Activated B cell treated with CpG ODN at 0.5 μM for 24 hours (primary cell): ENCODE measurements at regions not wholly inside any gene's neighbourhood (a gene's known extent, or its start where the extent isn't known, plus 50 kb on each side); places are given as distances from the start of the nearest gene placed in this dataset.

Source experiments
- ATAC-seq: fragments of 200-7000 bp; cut with Tn5 transposase; one replicate; pipeline ENCODE4 v1.10.0; 2021; ENCODE audit warnings: low read depth, mild to moderate bottlenecking, moderate library complexity
- CTCF ChIA-PET: fragments of 350-600 bp; sonication (Branson Sonifier 250); formaldehyde crosslinking; loops from one replicate; lab custom pipeline; 2021; ENCODE audit warnings: antibody characterized with exemption; lab: Charles Lee
- POLR2A ChIA-PET: fragments of 350-600 bp; sonication (Branson Sonifier 250); formaldehyde crosslinking; loops from one replicate; lab custom pipeline; 2021; ENCODE audit warnings: antibody characterized with exemption; lab: Charles Lee
- DNase-seq: peaks from one replicate; pipeline ENCODE4 v3.0.0; 2022
- H3K27ac Mint-ChIP-seq: one replicate; pipeline ENCODE4 v1.8.0; 2020; ENCODE audit warnings: mixed read lengths
- H3K27me3 Mint-ChIP-seq: one replicate; pipeline ENCODE4 v1.8.0; 2021; ENCODE audit warnings: mixed read lengths
- H3K36me3 Mint-ChIP-seq: one replicate; pipeline ENCODE4 v1.8.0; 2021; ENCODE audit warnings: low read depth, mixed read lengths
- H3K4me1 Mint-ChIP-seq: one replicate; pipeline ENCODE4 v1.8.0; 2021; ENCODE audit warnings: mixed read lengths
- H3K4me3 Mint-ChIP-seq: one replicate; pipeline ENCODE4 v1.8.0; 2020; ENCODE audit warnings: mild to moderate bottlenecking, mixed read lengths
- H3K9me3 Mint-ChIP-seq: one replicate; pipeline ENCODE4 v1.8.0; 2020; ENCODE audit warnings: mixed read lengths
- CTCF ChIP-seq: fragments of 200-600 bp; IDR thresholded peaks from one replicate; pipeline ENCODE4 v1.8.0; 2022; ENCODE audit warnings: antibody characterized with exemption, mild to moderate bottlenecking
- intact Hi-C: fragments of 100-400 bp; cut with micrococcal nuclease; formaldehyde crosslinking; loops from one replicate; pipeline ENCODE4 v1.15.1; 2024

- CTCF ChIA-PET: no interaction called here
- Mint-ChIP-seq H3K9me3 (peaks cover 6% of the 10 kb centered on the region), H3K27me3 (no peaks in the 10 kb centered on the region), H3K4me1 (no peaks in the 10 kb centered on the region), H3K36me3 (no peaks in the 10 kb centered on the region), H3K4me3 (no peak overlapping the region), H3K27ac (no peak overlapping the region)
- DNase-seq (no peak), ATAC-seq (no peak)
- no peak for TF ChIP-seq CTCF
- POLR2A ChIA-PET: no interaction called here
- intact Hi-C loops: no loop called here
Measured at GRCh38 chr6:77318256-77318655, 145.0 kb downstream of the HTR1B start.

GRCh38 chr6:77313595-77313994 is 149.7 kb downstream of the HTR1B start:
- no peak for TF ChIP-seq CTCF
- DNase-seq: no peak
- intact Hi-C loops: no loop called here
- H3K36me3 Mint-ChIP-seq: no peaks in the 10 kb centered on the region
- POLR2A ChIA-PET: no interaction called here
- CTCF ChIA-PET: no interaction called here
- H3K27ac Mint-ChIP-seq: no peak overlapping the region
- no peak for ATAC-seq
- H3K4me3 Mint-ChIP-seq: no peak overlapping the region
- H3K4me1 Mint-ChIP-seq: no peaks in the 10 kb centered on the region
- no peaks in the 10 kb centered on the region for H3K27me3 Mint-ChIP-seq
- H3K9me3 Mint-ChIP-seq: peaks cover 5% of the 10 kb centered on the region

DNA sequence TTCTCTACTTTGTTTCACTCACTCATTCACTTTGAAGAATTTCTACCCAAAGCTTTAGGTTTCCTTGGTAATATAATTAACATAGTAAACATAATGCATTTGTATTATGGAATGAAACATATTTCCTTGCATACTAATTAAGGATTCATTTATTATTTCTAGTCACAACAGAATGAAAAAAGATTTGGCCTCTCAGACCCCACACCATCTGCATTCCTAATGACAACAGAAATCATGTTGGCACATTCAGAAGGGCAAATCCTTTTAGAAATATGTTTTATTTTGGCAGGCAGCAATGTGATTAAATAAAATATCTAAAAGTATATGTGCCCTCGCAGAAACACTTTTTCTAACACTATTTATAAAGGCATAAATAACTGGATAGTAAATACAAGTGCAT is 163.4 kb downstream of the HTR1B start:
- Mint-ChIP-seq H3K27me3 (no peaks in the 10 kb centered on the region), H3K4me3 (no peak overlapping the region), H3K9me3 (peaks cover 6% of the 10 kb centered on the region), H3K27ac (no peak overlapping the region), H3K4me1 (no peaks in the 10 kb centered on the region), H3K36me3 (no peaks in the 10 kb centered on the region)
- TF ChIP-seq CTCF: no peak
- intact Hi-C loops: no loop called here
- DNase-seq (no peak), ATAC-seq (no peak)
- ChIA-PET CTCF (no interaction called here), POLR2A (no interaction called here)

DNA sequence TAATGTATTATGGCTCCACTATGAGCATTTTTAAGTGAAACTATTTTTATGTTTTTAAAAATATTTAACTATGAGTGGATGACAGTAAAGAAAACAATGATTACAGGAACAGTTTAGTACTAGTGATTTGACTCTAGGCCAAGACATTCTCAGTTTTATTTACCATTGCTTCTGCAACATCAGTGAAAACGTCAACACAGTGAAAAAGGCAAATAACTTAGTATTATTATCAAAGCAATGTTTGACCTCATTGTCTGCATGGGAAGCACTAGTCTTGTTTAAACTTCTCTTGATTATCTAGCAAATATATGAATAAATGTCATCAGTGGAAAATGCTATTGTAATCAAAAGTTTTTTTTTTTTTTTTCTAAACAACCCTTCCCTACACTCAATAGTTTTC is 165.0 kb downstream of the HTR1B start:
- H3K36me3 Mint-ChIP-seq: no peaks in the 10 kb centered on the region
- POLR2A ChIA-PET: no interaction called here
- TF ChIP-seq CTCF: no peak
- no peak overlapping the region for H3K4me3 Mint-ChIP-seq
- no peaks in the 10 kb centered on the region for H3K4me1 Mint-ChIP-seq
- H3K27ac Mint-ChIP-seq: no peak overlapping the region
- DNase-seq (no peak), ATAC-seq (no peak)
- intact Hi-C loops: no loop called here
- H3K27me3 Mint-ChIP-seq: no peaks in the 10 kb centered on the region
- CTCF ChIA-PET: no interaction called here
- H3K9me3 Mint-ChIP-seq: peaks cover 6% of the 10 kb centered on the region

- POLR2A ChIA-PET: no interaction called here
- Mint-ChIP-seq H3K36me3 (no peaks in the 10 kb centered on the region), H3K9me3 (peaks cover 4% of the 10 kb centered on the region), H3K27me3 (no peaks in the 10 kb centered on the region), H3K27ac (no peak overlapping the region), H3K4me1 (no peaks in the 10 kb centered on the region), H3K4me3 (no peak overlapping the region)
- no peak for TF ChIP-seq CTCF
- intact Hi-C loops: no loop called here
- DNase-seq (no peak), ATAC-seq (no peak)
- CTCF ChIA-PET: no interaction called here
Measured at GRCh38 chr6:77292564-77293546, 170.4 kb downstream of the HTR1B start.
